K562 (cell line): ENCODE measurements at regions not wholly inside any gene's neighbourhood (a gene's known extent, or its start where the extent isn't known, plus 50 kb on each side); places are given as distances from the start of the nearest gene placed in this dataset.

Source experiments
- ATAC-seq: fragments of 200-7000 bp; cut with Tn5 transposase; 3 replicates; pipeline ENCODE4 v1.9.1; 2020; ENCODE audit warnings: moderate library complexity
- BruUV-seq: library from RNA; stranded (reverse); fragments of 400-500 nt; replicated peaks from 2 replicates; lab custom pipeline; 2021; lab: Mats Ljungman, UMichigan
- CTCF ChIA-PET: fragments of 300-600 bp; formaldehyde crosslinking; extraction: SDS; loops from one replicate; lab custom pipeline; 2021; ENCODE audit warnings: low intra/inter-chr PET ratio; lab: Yijun Ruan, JAX
- POLR2A ChIA-PET: fragments of 300-600, 350-650 bp; sonication (Branson Sonifier 250); formaldehyde crosslinking; extraction: SDS; loops from one replicate; lab custom pipeline; 2021; ENCODE audit warnings: antibody characterized with exemption, inconsistent platforms; lab: Yijun Ruan, JAX
- DNase-seq, 4 experiments: peaks; one replicate each; pipeline versions ENCODE4 v3.0.0 to v3.0.0-alpha.2; 2011 to 2018; ENCODE audit warnings: low spot score in 3 of 4, mixed read lengths in 3 of 4; ENCODE audit errors: extremely low read depth in 1 of 4
- FAIRE-seq: peaks from 2 replicates; lab custom pipeline; 2011; peaks lifted over from hg19 to GRCh38; lab: Jason Lieb, UNC
- H2AFZ ChIP-seq: 2 replicates; pipeline ENCODE4 v1.6.0; 2011; ENCODE audit warnings: low read depth, low read length, control low read depth, inconsistent platforms
- H3K27ac ChIP-seq: fragments of 200-600 bp; 3 replicates; pipeline ENCODE4 v1.8.0; 2011; ENCODE audit warnings: low read depth, mild to moderate bottlenecking, control low read depth, inconsistent platforms, low read length, moderate library complexity, mixed read lengths; ENCODE audit errors: extremely low read depth
- H3K27me3 ChIP-seq, 2 experiments: fragments of 300-600 bp in 1 of 2; 2 replicates in 1 of 2; 3 replicates in 1 of 2; pipeline versions ENCODE4 v1.6.0 to v1.8.0; 2011; ENCODE audit warnings: inconsistent platforms in 2 of 2, low read length in 2 of 2, mild to moderate bottlenecking in 1 of 2, mixed read lengths in 1 of 2, moderate library complexity in 1 of 2; ENCODE audit not compliant: control insufficient read depth in 2 of 2, insufficient read depth in 2 of 2
- H3K36me3 ChIP-seq: fragments of 300-600 bp; 3 replicates; pipeline ENCODE4 v1.8.0; 2011; ENCODE audit warnings: mild to moderate bottlenecking, low read length, inconsistent platforms; ENCODE audit not compliant: control insufficient read depth, insufficient read depth
- H3K4me1 ChIP-seq, 2 experiments: fragments of 200-600 bp in 1 of 2; replicated peaks in 1 of 2; 2 replicates in 1 of 2; 3 replicates in 1 of 2; pipeline versions ENCODE4 v1.5.1 to v1.8.0; 2011; ENCODE audit warnings: inconsistent platforms in 2 of 2, low read length in 2 of 2, mild to moderate bottlenecking in 1 of 2, mixed read lengths in 1 of 2, moderate library complexity in 1 of 2; ENCODE audit not compliant: control insufficient read depth in 2 of 2, insufficient read depth in 2 of 2
- H3K4me2 ChIP-seq: 2 replicates; pipeline ENCODE4 v1.6.1; 2011; ENCODE audit warnings: low read length, control low read depth, inconsistent platforms, mixed read lengths; ENCODE audit not compliant: insufficient read depth
- H3K4me3 ChIP-seq: fragments of 200-600 bp; sonication (generic), shearing (Covaris generic); 2 replicates; pipeline ENCODE4 v1.5.1; 2016; ENCODE audit warnings: control low read depth, inconsistent platforms
- H3K79me2 ChIP-seq: fragments of 200-600 bp; 3 replicates; pipeline ENCODE4 v1.8.0; 2011; ENCODE audit warnings: low read length, inconsistent platforms; ENCODE audit not compliant: control insufficient read depth, insufficient read depth
- H3K9ac ChIP-seq, 2 experiments: 2 replicates each; pipeline versions ENCODE4 v1.6.0 to v1.6.1; 2011; ENCODE audit warnings: low read depth in 2 of 2, low read length in 2 of 2, control low read depth in 1 of 2, inconsistent platforms in 1 of 2, mild to moderate bottlenecking in 1 of 2, mixed read lengths in 1 of 2; ENCODE audit not compliant: insufficient read depth in 1 of 2
- H3K9me1 ChIP-seq: one replicate; pipeline ENCODE4 v1.6.0; 2011; ENCODE audit warnings: inconsistent platforms, mild to moderate bottlenecking, low read length, moderate library complexity; ENCODE audit not compliant: control insufficient read depth, insufficient read depth
- H3K9me3 ChIP-seq: replicated peaks from 2 replicates; pipeline ENCODE4 v1.5.1; 2011; ENCODE audit warnings: low read depth, low read length, inconsistent platforms; ENCODE audit not compliant: control insufficient read depth, insufficient read depth
- H4K20me1 ChIP-seq: replicated peaks from 2 replicates; pipeline ENCODE4 v1.6.1; 2011; ENCODE audit warnings: low read length, inconsistent platforms, mixed read lengths; ENCODE audit not compliant: control insufficient read depth, insufficient read depth
- BACH1 ChIP-seq: fragments of 200-800 bp; sonication (Bioruptor generic); IDR thresholded peaks from 2 replicates; pipeline ENCODE4 v1.6.1; 2016; ENCODE audit warnings: missing genetic modification characterization, missing compliant biosample characterization
- BRD4 ChIP-seq: fragments of 200-600 bp; sonication (generic); IDR thresholded peaks from 2 replicates; pipeline ENCODE4 v1.6.1; 2017; ENCODE audit warnings: inconsistent platforms
- ILF3 ChIP-seq: fragments of 450-650 bp; IDR thresholded peaks from 2 replicates; pipeline ENCODE4 v1.6.1; 2018; ENCODE audit warnings: antibody characterized with exemption, mild to moderate bottlenecking, moderate library complexity, borderline replicate concordance
- KLF10 ChIP-seq: fragments of 250-450 bp; sonication (Bioruptor Pico); IDR thresholded peaks from 2 replicates; pipeline ENCODE4 v1.6.1; 2021; ENCODE audit warnings: matching md5 sums
- MECOM ChIP-seq: fragments of 250-450 bp; sonication (Bioruptor Pico); IDR thresholded peaks from 2 replicates; pipeline ENCODE4 v1.8.0; 2022; ENCODE audit warnings: inconsistent platforms
- MYBL2 ChIP-seq, 2 experiments: fragments of 450-650 bp in 1 of 2; sonication (generic) in 1 of 2; formaldehyde crosslinking in 1 of 2; IDR thresholded peaks; 2 replicates each; pipeline versions ENCODE4 v1.6.1 to v1.8.1; 2017 to 2022; ENCODE audit warnings: borderline replicate concordance in 1 of 2, inconsistent platforms in 1 of 2, low read depth in 1 of 2, mild to moderate bottlenecking in 1 of 2, missing genetic modification reagents in 1 of 2, moderate library complexity in 1 of 2
- NFE2 ChIP-seq: IDR thresholded peaks from 2 replicates; pipeline ENCODE4 v1.6.1; 2014; ENCODE audit warnings: antibody characterized with exemption, low read depth
- PRMT5 ChIP-seq: sonication (generic); formaldehyde crosslinking; IDR thresholded peaks from 2 replicates; pipeline ENCODE4 v1.5.0; 2020; ENCODE audit warnings: missing genetic modification reagents
- SMAD3 ChIP-seq: fragments of 450-650 bp; formaldehyde crosslinking; conservative IDR thresholded peaks from 2 replicates; pipeline ENCODE4 v1.4.0; 2020; ENCODE audit warnings: mild to moderate bottlenecking
- UBTF ChIP-seq, 2 experiments: IDR thresholded peaks; 2 replicates each; pipeline ENCODE4 v1.6.1; 2012; ENCODE audit warnings: improper control_type of control experiment in 2 of 2, low read depth in 2 of 2, low read length in 2 of 2, borderline replicate concordance in 1 of 2
- ZBTB5 ChIP-seq: fragments of 450-650 bp; IDR thresholded peaks from 2 replicates; pipeline ENCODE4 v1.6.1; 2017; ENCODE audit warnings: antibody characterized with exemption
- ZNF740 ChIP-seq, 3 experiments: fragments of 200-800 bp in 1 of 3; sonication (Bioruptor generic) in 1 of 3; sonication (generic) in 1 of 3; formaldehyde crosslinking in 1 of 3; IDR thresholded peaks; 2 replicates each; pipeline versions ENCODE4 v1.6.1 to v1.8.0; 2016 to 2022; ENCODE audit warnings: mild to moderate bottlenecking in 2 of 3, missing compliant biosample characterization in 2 of 3, missing genetic modification characterization in 2 of 3, missing genetic modification reagents in 1 of 3
- in situ Hi-C: fragments of 300-500 bp; cut with MboI; formaldehyde crosslinking; loops from 4 replicates; pipeline ENCODE4 v1.15.0; 2018; ENCODE audit warnings: inconsistent platforms, mixed read lengths
- intact Hi-C: fragments of 100-400 bp; cut with micrococcal nuclease; formaldehyde crosslinking; loops from 2 replicates; pipeline ENCODE4 v1.14.2; 2022
- TF ChIP-seq, protein P1 (sequence below): fragments of 450-650 bp; IDR thresholded peaks from 2 replicates; pipeline ENCODE4 v1.6.1; 2016; ENCODE audit warnings: low read depth, mild to moderate bottlenecking, moderate library complexity
- TF ChIP-seq, protein P2 (sequence below): IDR thresholded peaks from 2 replicates; pipeline ENCODE4 v1.6.1; 2012; ENCODE audit warnings: low read depth, low read length, improper control_type of control experiment, borderline replicate concordance

DNA sequence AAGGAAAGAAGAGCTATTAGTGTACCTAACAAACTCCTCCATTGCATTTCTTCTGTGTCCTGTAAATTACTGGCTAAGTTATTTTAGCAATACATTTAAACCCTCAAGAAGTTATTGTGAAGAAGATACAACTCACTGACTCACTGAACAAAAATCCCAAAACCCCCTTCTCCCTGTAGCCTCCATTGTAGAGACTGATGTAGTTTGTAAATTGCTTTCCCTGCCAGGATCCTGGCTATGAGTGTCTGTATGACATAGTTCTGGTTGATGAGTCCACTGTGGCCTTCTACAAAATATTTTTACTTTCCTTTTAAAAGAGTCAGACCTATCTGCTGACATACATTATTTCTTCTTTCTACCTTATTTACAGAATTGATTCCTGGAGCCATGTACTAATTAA, 155.6 kb downstream of the SLC6A15 start:
- FAIRE-seq, result no peak
- Histone ChIP-seq H3K27ac (no peak overlapping the region), H3K9me3 (no peaks in the 10 kb centered on the region), H3K36me3 (no peaks in the 10 kb centered on the region), H3K4me3 (no peak overlapping the region)
- ChIA-PET CTCF (no interaction called here), POLR2A (no interaction called here)
- TF ChIP-seq ILF3 (no peak), NFE2 (no peak), MYBL2 (IDR thresholded peaks at IDR 0.05; ENCODE audit: low read depth) (no peak), MYBL2 (CRISPR knock-in tag; IDR thresholded peaks at IDR 0.05; ENCODE audit: borderline replicate concordance) (no peak), BRD4 (no peak), KLF10 (CRISPR knock-in tag) (no peak), ZBTB5 (no peak), PRMT5 (CRISPR knock-in tag) (no peak), BACH1 (tag) (no peak), UBTF (IDR thresholded peaks at IDR 0.05; ENCODE audit: borderline replicate concordance in 1 of 2, low read depth in 2 of 2, low read length in 2 of 2) (no peak), MECOM (no peak), ZNF740 (CRISPR knock-in tag; IDR thresholded peaks at IDR 0.05) (no peak), ZNF740 (tag; IDR thresholded peaks at IDR 0.05) (no peak), SMAD3 (CRISPR knock-in tag) (no peak)
- TF ChIP-seq, protein P1, sequence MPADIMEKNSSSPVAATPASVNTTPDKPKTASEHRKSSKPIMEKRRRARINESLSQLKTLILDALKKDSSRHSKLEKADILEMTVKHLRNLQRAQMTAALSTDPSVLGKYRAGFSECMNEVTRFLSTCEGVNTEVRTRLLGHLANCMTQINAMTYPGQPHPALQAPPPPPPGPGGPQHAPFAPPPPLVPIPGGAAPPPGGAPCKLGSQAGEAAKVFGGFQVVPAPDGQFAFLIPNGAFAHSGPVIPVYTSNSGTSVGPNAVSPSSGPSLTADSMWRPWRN, result no peak
- TF ChIP-seq, protein P2, sequence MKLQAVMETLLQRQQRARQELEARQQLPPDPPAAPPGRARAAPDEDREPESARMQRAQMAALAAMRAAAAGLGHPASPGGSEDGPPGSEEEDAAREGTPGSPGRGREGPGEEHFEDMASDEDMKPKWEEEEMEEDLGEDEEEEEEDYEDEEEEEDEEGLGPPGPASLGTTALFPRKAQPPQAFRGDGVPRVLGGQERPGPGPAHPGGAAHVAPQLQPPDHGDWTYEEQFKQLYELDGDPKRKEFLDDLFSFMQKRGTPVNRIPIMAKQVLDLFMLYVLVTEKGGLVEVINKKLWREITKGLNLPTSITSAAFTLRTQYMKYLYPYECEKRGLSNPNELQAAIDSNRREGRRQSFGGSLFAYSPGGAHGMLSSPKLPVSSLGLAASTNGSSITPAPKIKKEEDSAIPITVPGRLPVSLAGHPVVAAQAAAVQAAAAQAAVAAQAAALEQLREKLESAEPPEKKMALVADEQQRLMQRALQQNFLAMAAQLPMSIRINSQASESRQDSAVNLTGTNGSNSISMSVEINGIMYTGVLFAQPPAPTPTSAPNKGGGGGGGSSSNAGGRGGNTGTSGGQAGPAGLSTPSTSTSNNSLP, result no peak
- TF ChIP-seq, all 486 proteins: peak for 0
- no peaks in the 10 kb centered on the region for H3K79me2 ChIP-seq
- H3K9me1 ChIP-seq, result no peaks in the 10 kb centered on the region
- no peaks in the 10 kb centered on the region for H3K27me3 ChIP-seq
- H4K20me1 ChIP-seq, result no peaks in the 10 kb centered on the region
- DNase-seq (no peak), ATAC-seq (no peak)
- H2AFZ ChIP-seq, result no peak overlapping the region
- no peaks in the 10 kb centered on the region for H3K4me1 ChIP-seq
- in situ Hi-C loops, result no loop called here
- no TSS peak for BruUV-seq
- intact Hi-C loops, result no loop called here
- no peak overlapping the region for H3K4me2 ChIP-seq
- no peak overlapping the region for H3K9ac ChIP-seq
